K562 (cell line): ENCODE measurements at regions not wholly inside any gene's neighbourhood (a gene's known extent, or its start where the extent isn't known, plus 50 kb on each side); places are given as distances from the start of the nearest gene placed in this dataset.
A peak's percentile ranks its signal among the peaks of the same experiment; 100 is the strongest.

Source experiments
- ATAC-seq: fragments of 200-7000 bp; cut with Tn5 transposase; 3 replicates; pipeline ENCODE4 v1.9.1; 2020; ENCODE audit warnings: moderate library complexity
- BruUV-seq: library from RNA; stranded (reverse); fragments of 400-500 nt; replicated peaks from 2 replicates; lab custom pipeline; 2021; lab: Mats Ljungman, UMichigan
- CTCF ChIA-PET: fragments of 300-600 bp; formaldehyde crosslinking; extraction: SDS; loops from one replicate; lab custom pipeline; 2021; ENCODE audit warnings: low intra/inter-chr PET ratio; lab: Yijun Ruan, JAX
- POLR2A ChIA-PET: fragments of 300-600, 350-650 bp; sonication (Branson Sonifier 250); formaldehyde crosslinking; extraction: SDS; loops from one replicate; lab custom pipeline; 2021; ENCODE audit warnings: antibody characterized with exemption, inconsistent platforms; lab: Yijun Ruan, JAX
- DNase-seq, 4 experiments: peaks; one replicate each; pipeline versions ENCODE4 v3.0.0 to v3.0.0-alpha.2; 2011 to 2018; ENCODE audit warnings: low spot score in 3 of 4, mixed read lengths in 3 of 4; ENCODE audit errors: extremely low read depth in 1 of 4
- FAIRE-seq: peaks from 2 replicates; lab custom pipeline; 2011; peaks lifted over from hg19 to GRCh38; lab: Jason Lieb, UNC
- H2AFZ ChIP-seq: 2 replicates; pipeline ENCODE4 v1.6.0; 2011; ENCODE audit warnings: low read depth, low read length, control low read depth, inconsistent platforms
- H3K27ac ChIP-seq: fragments of 200-600 bp; 3 replicates; pipeline ENCODE4 v1.8.0; 2011; ENCODE audit warnings: low read depth, mild to moderate bottlenecking, control low read depth, inconsistent platforms, low read length, moderate library complexity, mixed read lengths; ENCODE audit errors: extremely low read depth
- H3K27me3 ChIP-seq, 2 experiments: fragments of 300-600 bp in 1 of 2; 2 replicates in 1 of 2; 3 replicates in 1 of 2; pipeline versions ENCODE4 v1.6.0 to v1.8.0; 2011; ENCODE audit warnings: inconsistent platforms in 2 of 2, low read length in 2 of 2, mild to moderate bottlenecking in 1 of 2, mixed read lengths in 1 of 2, moderate library complexity in 1 of 2; ENCODE audit not compliant: control insufficient read depth in 2 of 2, insufficient read depth in 2 of 2
- H3K36me3 ChIP-seq: fragments of 300-600 bp; 3 replicates; pipeline ENCODE4 v1.8.0; 2011; ENCODE audit warnings: mild to moderate bottlenecking, low read length, inconsistent platforms; ENCODE audit not compliant: control insufficient read depth, insufficient read depth
- H3K4me1 ChIP-seq, 2 experiments: fragments of 200-600 bp in 1 of 2; replicated peaks in 1 of 2; 2 replicates in 1 of 2; 3 replicates in 1 of 2; pipeline versions ENCODE4 v1.5.1 to v1.8.0; 2011; ENCODE audit warnings: inconsistent platforms in 2 of 2, low read length in 2 of 2, mild to moderate bottlenecking in 1 of 2, mixed read lengths in 1 of 2, moderate library complexity in 1 of 2; ENCODE audit not compliant: control insufficient read depth in 2 of 2, insufficient read depth in 2 of 2
- H3K4me2 ChIP-seq: 2 replicates; pipeline ENCODE4 v1.6.1; 2011; ENCODE audit warnings: low read length, control low read depth, inconsistent platforms, mixed read lengths; ENCODE audit not compliant: insufficient read depth
- H3K4me3 ChIP-seq: fragments of 200-600 bp; sonication (generic), shearing (Covaris generic); 2 replicates; pipeline ENCODE4 v1.5.1; 2016; ENCODE audit warnings: control low read depth, inconsistent platforms
- H3K79me2 ChIP-seq: fragments of 200-600 bp; 3 replicates; pipeline ENCODE4 v1.8.0; 2011; ENCODE audit warnings: low read length, inconsistent platforms; ENCODE audit not compliant: control insufficient read depth, insufficient read depth
- H3K9ac ChIP-seq, 2 experiments: 2 replicates each; pipeline versions ENCODE4 v1.6.0 to v1.6.1; 2011; ENCODE audit warnings: low read depth in 2 of 2, low read length in 2 of 2, control low read depth in 1 of 2, inconsistent platforms in 1 of 2, mild to moderate bottlenecking in 1 of 2, mixed read lengths in 1 of 2; ENCODE audit not compliant: insufficient read depth in 1 of 2
- H3K9me1 ChIP-seq: one replicate; pipeline ENCODE4 v1.6.0; 2011; ENCODE audit warnings: inconsistent platforms, mild to moderate bottlenecking, low read length, moderate library complexity; ENCODE audit not compliant: control insufficient read depth, insufficient read depth
- H3K9me3 ChIP-seq: replicated peaks from 2 replicates; pipeline ENCODE4 v1.5.1; 2011; ENCODE audit warnings: low read depth, low read length, inconsistent platforms; ENCODE audit not compliant: control insufficient read depth, insufficient read depth
- H4K20me1 ChIP-seq: replicated peaks from 2 replicates; pipeline ENCODE4 v1.6.1; 2011; ENCODE audit warnings: low read length, inconsistent platforms, mixed read lengths; ENCODE audit not compliant: control insufficient read depth, insufficient read depth
- ARID1B ChIP-seq: fragments of 450-650 bp; IDR thresholded peaks from 2 replicates; pipeline ENCODE4 v1.6.1; 2016; ENCODE audit warnings: antibody characterized with exemption, mild to moderate bottlenecking, inconsistent platforms
- ATF4 ChIP-seq: fragments of 450-650 bp; formaldehyde crosslinking; IDR thresholded peaks from 2 replicates; pipeline ENCODE4 v1.4.0; 2022; ENCODE audit warnings: mild to moderate bottlenecking, moderate library complexity
- BHLHE40 ChIP-seq: IDR thresholded peaks from 2 replicates; pipeline ENCODE4 v1.6.1; 2011; ENCODE audit warnings: low read length, improper control_type of control experiment
- CBFA2T3 ChIP-seq: fragments of 450-650 bp; IDR thresholded peaks from 2 replicates; pipeline ENCODE4 v1.6.1; 2017
- FOSL1 ChIP-seq: fragments of 200-800 bp; sonication (Bioruptor generic); conservative IDR thresholded peaks from 2 replicates; pipeline ENCODE4 v1.6.1; 2016; ENCODE audit warnings: missing genetic modification characterization, missing compliant biosample characterization
- HOXB6 ChIP-seq: fragments of 250-450 bp; sonication (Bioruptor Pico); IDR thresholded peaks from 2 replicates; pipeline ENCODE4 v1.5.1; 2022; ENCODE audit warnings: mild to moderate bottlenecking, borderline replicate concordance
- NFIC ChIP-seq: fragments of 450-650 bp; IDR thresholded peaks from 2 replicates; pipeline ENCODE4 v1.6.1; 2017; ENCODE audit warnings: mild to moderate bottlenecking, inconsistent platforms
- RB1 ChIP-seq: fragments of 450-650 bp; IDR thresholded peaks from 2 replicates; pipeline ENCODE4 v1.6.1; 2017; ENCODE audit warnings: low read depth, mild to moderate bottlenecking
- SOX6 ChIP-seq: fragments of 450-650 bp; IDR thresholded peaks from 2 replicates; pipeline ENCODE4 v1.6.1; 2014; ENCODE audit warnings: mild to moderate bottlenecking
- TFAP4 ChIP-seq: sonication (generic); formaldehyde crosslinking; IDR thresholded peaks from 2 replicates; pipeline ENCODE4 v1.8.0; 2022; ENCODE audit warnings: missing genetic modification reagents, mild to moderate bottlenecking, moderate library complexity, borderline replicate concordance
- ZBTB11 ChIP-seq, 3 experiments: fragments of 200-800 bp in 1 of 3; fragments of 250-450 bp in 1 of 3; fragments of 450-650 bp in 1 of 3; sonication (Bioruptor Pico) in 1 of 3; sonication (Bioruptor generic) in 1 of 3; formaldehyde crosslinking in 1 of 3; IDR thresholded peaks; 2 replicates each; pipeline versions ENCODE4 v1.6.1 to v1.8.0; 2016 to 2022; ENCODE audit warnings: mild to moderate bottlenecking in 2 of 3, missing genetic modification characterization in 2 of 3, missing compliant biosample characterization in 1 of 3, moderate library complexity in 1 of 3
- ZNF274 ChIP-seq: IDR thresholded peaks from 2 replicates; pipeline ENCODE4 v1.6.1; 2011; ENCODE audit warnings: low read depth, mild to moderate bottlenecking, low read length, moderate library complexity, borderline replicate concordance
- ZNF511 ChIP-seq: sonication (generic); formaldehyde crosslinking; IDR thresholded peaks from 2 replicates; pipeline ENCODE4 v1.8.0; 2022; ENCODE audit warnings: mild to moderate bottlenecking, missing genetic modification reagents
- ZNF780A ChIP-seq: fragments of 250-450 bp; sonication (Bioruptor Pico); IDR thresholded peaks from 2 replicates; pipeline ENCODE4 v1.5.0; 2021; ENCODE audit warnings: mild to moderate bottlenecking
- WGBS: fragments of 100-300 bp; shearing (Covaris generic); methylation state at CpG from one replicate; pipeline ENCODE4 v1.1.6; 2016; ENCODE audit warnings: low coverage, mixed read lengths; ENCODE audit not compliant: insufficient coverage; ENCODE audit errors: missing lambda C conversion rate; 5-methylcytosine and 5-hydroxymethylcytosine counted together
- in situ Hi-C: fragments of 300-500 bp; cut with MboI; formaldehyde crosslinking; loops from 4 replicates; pipeline ENCODE4 v1.15.0; 2018; ENCODE audit warnings: inconsistent platforms, mixed read lengths
- intact Hi-C: fragments of 100-400 bp; cut with micrococcal nuclease; formaldehyde crosslinking; loops from 2 replicates; pipeline ENCODE4 v1.14.2; 2022

GRCh38 chr10:49243139-49243538 lies 54.9 kb upstream of the TMEM273 start (continued):
- TF ChIP-seq ZNF511 (CRISPR knock-in tag) (no peak), ZNF274 (no peak), RB1 (no peak), ATF4 (CRISPR knock-in tag) (no peak), HOXB6 (CRISPR knock-in tag) (no peak)

GRCh38 chr10:49242604-49243003 lies 54.4 kb upstream of the TMEM273 start:
- Histone ChIP-seq H4K20me1 (no peaks in the 10 kb centered on the region), H3K36me3 (no peaks in the 10 kb centered on the region), H2AFZ (no peak overlapping the region; the same call in 1 of the 2 replicates), H3K4me1 (peaks cover 7 to 9% of the 10 kb centered on the region in 2 experiments; a peak in 4 of 5 replicates), H3K4me3 (no peak overlapping the region), H3K27me3 (no peaks in the 10 kb centered on the region), H3K9me3 (no peaks in the 10 kb centered on the region), H3K9me1 (no peaks in the 10 kb centered on the region), H3K9ac (peak overlapping the region in 1 of 2 experiments; percentile 10; a peak in 2 of 4 replicates), H3K27ac (no peak overlapping the region), H3K79me2 (no peaks in the 10 kb centered on the region)
- intact Hi-C loops = no loop called here
- CTCF ChIA-PET = no interaction called here
- DNase-seq (peak in 2 of 4 experiments; percentile 53 to 54), FAIRE-seq (peak; percentile 40)
- WGBS = 22% methylated on average over 11 of the region's 11 CpGs
- no TSS peak for BruUV-seq
- in situ Hi-C loops = no loop called here
- TF ChIP-seq BHLHE40 = peak; percentile 82
- TF ChIP-seq SOX6 = peak; percentile 16; the same call in 1 of the 2 replicates
- no peak for TF ChIP-seq FOSL1 (tag)
- TF ChIP-seq NFIC = peak; percentile 87
- TF ChIP-seq TFAP4 (CRISPR knock-in tag) = 0 out of 2 replicates have a peak, but pooled peaks have one; percentile 10
- peak; percentile 36; the same call in 1 of the 2 replicates for TF ChIP-seq ARID1B
- no peak for TF ChIP-seq ZBTB11 (CRISPR knock-in tag; IDR thresholded peaks at IDR 0.05)
- TF ChIP-seq ZNF780A (CRISPR knock-in tag) = no peak
- peak; percentile 46 for TF ChIP-seq CBFA2T3
- TF ChIP-seq, all 486 proteins: peak for 6
- peak; percentile 67 for ATAC-seq
- no peak overlapping the region; the same call in 1 of the 2 replicates for H3K4me2 ChIP-seq
- POLR2A ChIA-PET = no interaction called here
